OCI-LY7 (cell line): ENCODE measurements at regions not wholly inside any gene's neighbourhood (a gene's known extent, or its start where the extent isn't known, plus 50 kb on each side); places are given as distances from the start of the nearest gene placed in this dataset.

Experiments
- BruUV-seq: library from RNA; stranded (reverse); fragments of 400-500 nt; replicated peaks from 2 replicates; lab custom pipeline; 2021; lab: Mats Ljungman, UMichigan
- CTCF ChIA-PET: fragments of 300-600 bp; sonication (Branson Sonifier 250); formaldehyde crosslinking; loops from one replicate; lab custom pipeline; 2022; ENCODE audit warnings: antibody characterized with exemption; ENCODE audit not compliant: unreplicated experiment; lab: Charles Lee
- POLR2A ChIA-PET: fragments of 300-600 bp; sonication (Branson Sonifier 250); formaldehyde crosslinking; loops from one replicate; lab custom pipeline; 2022; ENCODE audit warnings: antibody characterized with exemption; lab: Charles Lee
- DNase-seq: peaks from one replicate; pipeline ENCODE4 v3.0.0-alpha.2; 2015; ENCODE audit warnings: low spot score
- H2AFZ ChIP-seq: fragments of 200-600 bp; sonication (generic), shearing (Covaris generic); 2 replicates; pipeline ENCODE4 v1.6.1; 2014; ENCODE audit warnings: mild to moderate bottlenecking, antibody characterized with exemption, low read length, moderate library complexity
- H3K27ac ChIP-seq: fragments of 200-600 bp; sonication (generic); 2 replicates; pipeline ENCODE4 v1.5.1; 2014; ENCODE audit warnings: mixed run types, low read depth, mild to moderate bottlenecking, moderate library complexity, low read length, inconsistent platforms; ENCODE audit not compliant: poor library complexity, severe bottlenecking
- H3K36me3 ChIP-seq: fragments of 200-600 bp; sonication (generic); 2 replicates; pipeline ENCODE4 v1.6.1; 2014; ENCODE audit warnings: mild to moderate bottlenecking, antibody characterized with exemption, low read length, moderate library complexity, mixed read lengths; ENCODE audit not compliant: insufficient read depth
- H3K4me1 ChIP-seq: fragments of 200-600 bp; sonication (generic); 2 replicates; pipeline ENCODE4 v1.5.1; 2014; ENCODE audit warnings: mild to moderate bottlenecking, low read length; ENCODE audit not compliant: insufficient read depth, poor library complexity, severe bottlenecking
- H3K4me2 ChIP-seq: fragments of 200-600 bp; sonication (generic); 2 replicates; pipeline ENCODE4 v1.6.1; 2014; ENCODE audit warnings: mild to moderate bottlenecking, low read length
- H3K4me3 ChIP-seq: fragments of 200-600 bp; sonication (generic); 2 replicates; pipeline ENCODE4 v1.5.1; 2014; ENCODE audit warnings: mild to moderate bottlenecking, low read depth, low read length; ENCODE audit not compliant: poor library complexity, severe bottlenecking
- H3K79me2 ChIP-seq: fragments of 200-600 bp; sonication (generic); 2 replicates; pipeline ENCODE4 v1.6.1; 2016; ENCODE audit warnings: low read depth, mild to moderate bottlenecking, low read length, moderate library complexity, mixed read lengths; ENCODE audit not compliant: insufficient read depth
- H3K9me2 ChIP-seq: fragments of 200-600 bp; sonication (generic); 2 replicates; pipeline ENCODE4 v1.6.1; 2016; ENCODE audit warnings: mild to moderate bottlenecking, low read length, mixed read lengths; ENCODE audit not compliant: insufficient read depth
- H3K9me3 ChIP-seq: fragments of 200-600 bp; sonication (generic); 2 replicates; pipeline ENCODE4 v1.6.1; 2014; ENCODE audit warnings: mild to moderate bottlenecking, mixed run types, low read length, mixed read lengths
- H4K20me1 ChIP-seq: fragments of 200-600 bp; sonication (generic); 2 replicates; pipeline ENCODE4 v1.6.1; 2014; ENCODE audit warnings: mild to moderate bottlenecking, antibody characterized with exemption, low read length, moderate library complexity, mixed read lengths; ENCODE audit not compliant: insufficient read depth
- EZH2phosphoT487 ChIP-seq: fragments of 200-600 bp; sonication (generic); IDR thresholded peaks from 2 replicates; pipeline ENCODE4 v1.6.1; 2018; ENCODE audit warnings: low read depth, borderline replicate concordance, mild to moderate bottlenecking, mixed run types, antibody characterized with exemption, low read length, moderate library complexity, mixed read lengths
- intact Hi-C: fragments of 100-400 bp; cut with micrococcal nuclease; formaldehyde crosslinking; loops from one replicate; pipeline ENCODE4 v1.10.0; 2022; ENCODE audit not compliant: unreplicated experiment
- TF ChIP-seq, protein P1 (sequence below): fragments of 200-600 bp; sonication (generic); conservative IDR thresholded peaks from 2 replicates; pipeline ENCODE4 v1.5.1; 2014; ENCODE audit warnings: mild to moderate bottlenecking, antibody characterized with exemption, low read length, moderate library complexity, mixed read lengths

DNA sequence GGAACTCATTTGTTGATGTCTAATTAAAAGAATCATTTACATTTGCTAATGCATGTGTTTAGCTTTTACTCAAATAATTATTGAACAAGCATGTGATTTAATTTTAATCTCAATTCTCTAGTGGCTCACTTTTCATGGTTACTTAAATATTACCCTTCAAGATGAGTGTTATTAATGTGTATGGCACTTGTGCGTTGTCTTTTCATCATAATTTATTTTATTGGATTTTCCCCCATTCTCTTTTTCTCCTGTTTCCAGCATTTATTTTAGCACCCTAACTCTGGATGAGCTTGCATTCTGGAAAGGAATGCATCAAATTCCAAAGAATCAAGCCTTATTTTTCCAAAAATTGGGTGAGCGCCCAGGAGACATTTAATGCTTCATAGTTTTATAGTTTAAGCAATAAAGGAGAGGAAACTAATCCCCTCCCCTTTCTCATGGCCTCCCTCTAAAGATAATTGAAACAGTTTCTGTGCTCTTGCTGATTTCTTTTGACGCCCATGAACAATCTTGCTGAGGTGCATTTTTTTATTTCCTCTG lies 191.1 kb upstream of the FAT4 start:
- H3K9me2 ChIP-seq = no peaks in the 10 kb centered on the region
- TF ChIP-seq EZH2phosphoT487 = no peak
- TF ChIP-seq, protein P1, sequence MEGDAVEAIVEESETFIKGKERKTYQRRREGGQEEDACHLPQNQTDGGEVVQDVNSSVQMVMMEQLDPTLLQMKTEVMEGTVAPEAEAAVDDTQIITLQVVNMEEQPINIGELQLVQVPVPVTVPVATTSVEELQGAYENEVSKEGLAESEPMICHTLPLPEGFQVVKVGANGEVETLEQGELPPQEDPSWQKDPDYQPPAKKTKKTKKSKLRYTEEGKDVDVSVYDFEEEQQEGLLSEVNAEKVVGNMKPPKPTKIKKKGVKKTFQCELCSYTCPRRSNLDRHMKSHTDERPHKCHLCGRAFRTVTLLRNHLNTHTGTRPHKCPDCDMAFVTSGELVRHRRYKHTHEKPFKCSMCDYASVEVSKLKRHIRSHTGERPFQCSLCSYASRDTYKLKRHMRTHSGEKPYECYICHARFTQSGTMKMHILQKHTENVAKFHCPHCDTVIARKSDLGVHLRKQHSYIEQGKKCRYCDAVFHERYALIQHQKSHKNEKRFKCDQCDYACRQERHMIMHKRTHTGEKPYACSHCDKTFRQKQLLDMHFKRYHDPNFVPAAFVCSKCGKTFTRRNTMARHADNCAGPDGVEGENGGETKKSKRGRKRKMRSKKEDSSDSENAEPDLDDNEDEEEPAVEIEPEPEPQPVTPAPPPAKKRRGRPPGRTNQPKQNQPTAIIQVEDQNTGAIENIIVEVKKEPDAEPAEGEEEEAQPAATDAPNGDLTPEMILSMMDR = no peak
- no peak overlapping the region for H3K4me2 ChIP-seq
- no peak for DNase-seq
- H4K20me1 ChIP-seq = no peaks in the 10 kb centered on the region
- H3K79me2 ChIP-seq = no peaks in the 10 kb centered on the region
- intact Hi-C loops = no loop called here
- H3K27ac ChIP-seq = no peak overlapping the region
- no peak overlapping the region for H2AFZ ChIP-seq
- no peaks in the 10 kb centered on the region for H3K4me1 ChIP-seq
- ChIA-PET POLR2A (interaction anchor here (0.6 kb wide), 1 partner anchor 1413 kb away, joined by 3 read pairs; no protein-coding TSS in a partner anchor), CTCF (no interaction called here)
- no peaks in the 10 kb centered on the region for H3K36me3 ChIP-seq
- H3K4me3 ChIP-seq = no peak overlapping the region
- no TSS peak for BruUV-seq
- H3K9me3 ChIP-seq = no peaks in the 10 kb centered on the region

DNA sequence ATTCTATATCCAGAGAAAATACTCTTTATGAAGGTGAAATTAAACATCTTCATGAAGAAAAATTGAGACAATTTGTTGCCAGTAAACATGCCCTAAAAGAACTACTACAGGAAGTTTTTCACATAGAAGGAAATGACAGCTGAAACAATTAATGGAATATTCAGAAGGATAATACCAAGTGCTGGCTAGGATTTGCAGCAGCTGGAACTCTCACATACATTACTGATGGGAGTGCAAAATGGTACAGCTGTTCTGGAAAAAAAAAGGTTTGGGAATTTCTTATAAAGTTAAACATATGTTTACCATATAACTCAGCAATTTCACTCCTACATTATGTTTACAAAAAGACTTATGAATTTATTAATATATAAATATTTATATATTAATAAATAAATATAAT lies 193.2 kb upstream of the FAT4 start:
- intact Hi-C loops = no loop called here
- H3K9me3 ChIP-seq = no peaks in the 10 kb centered on the region
- no peak for DNase-seq
- H3K27ac ChIP-seq = no peak overlapping the region
- ChIA-PET POLR2A (no interaction called here), CTCF (no interaction called here)
- TF ChIP-seq, protein P1 = no peak
- no peak for TF ChIP-seq EZH2phosphoT487
- no peak overlapping the region for H3K4me3 ChIP-seq
- H4K20me1 ChIP-seq = no peaks in the 10 kb centered on the region
- no peak overlapping the region for H2AFZ ChIP-seq
- no peak overlapping the region for H3K4me2 ChIP-seq
- H3K36me3 ChIP-seq = no peaks in the 10 kb centered on the region
- H3K4me1 ChIP-seq = no peaks in the 10 kb centered on the region
- no peaks in the 10 kb centered on the region for H3K79me2 ChIP-seq
- no TSS peak for BruUV-seq
- H3K9me2 ChIP-seq = no peaks in the 10 kb centered on the region

DNA sequence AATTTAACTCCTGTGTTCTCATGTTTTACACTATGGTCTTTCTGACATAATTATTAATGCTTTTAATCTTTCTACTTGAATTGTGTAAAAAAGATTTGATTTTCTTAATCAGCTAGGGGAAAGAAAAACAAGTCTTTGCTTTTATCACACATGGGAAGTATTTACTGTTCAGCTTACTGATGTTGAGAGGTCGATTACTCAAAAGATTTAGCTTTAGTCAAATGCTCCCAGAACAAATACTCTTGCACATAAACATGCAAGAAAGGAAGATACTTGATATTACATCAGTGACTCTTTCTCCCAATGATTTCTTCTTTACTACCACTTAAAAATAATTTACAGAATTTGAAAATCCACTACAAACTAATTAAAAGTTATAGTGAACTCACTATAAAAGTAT lies 198.3 kb upstream of the FAT4 start:
- no peak for TF ChIP-seq EZH2phosphoT487
- TF ChIP-seq, protein P1 = no peak
- H3K4me2 ChIP-seq = no peak overlapping the region
- no peaks in the 10 kb centered on the region for H3K36me3 ChIP-seq
- DNase-seq = no peak
- no peaks in the 10 kb centered on the region for H4K20me1 ChIP-seq
- no peak overlapping the region for H3K27ac ChIP-seq
- CTCF ChIA-PET = no interaction called here
- H2AFZ ChIP-seq = no peak overlapping the region
- H3K9me2 ChIP-seq = no peaks in the 10 kb centered on the region
- no peak overlapping the region for H3K4me3 ChIP-seq
- intact Hi-C loops = no loop called here
- no peaks in the 10 kb centered on the region for H3K4me1 ChIP-seq
- H3K79me2 ChIP-seq = no peaks in the 10 kb centered on the region
- POLR2A ChIA-PET = no interaction called here
- no peaks in the 10 kb centered on the region for H3K9me3 ChIP-seq
- no TSS peak for BruUV-seq
